ENCODE measurements at regions not wholly inside any gene's neighbourhood (a gene's known extent, or its start where the extent isn't known, plus 50 kb on each side); places are given as distances from the start of the nearest gene placed in this dataset.

GRCh38 chr14:75363570-75364227, 64.1 kb upstream of the JDP2 start:
- DNase-seq (ENCODE audit: low read depth, low spot score): no peak
- ATAC-seq: no peak
- Histone ChIP-seq H3K79me2 (ENCODE audit: insufficient read depth, low read length) (no peaks in the 10 kb centered on the region), H3K4me3 (replicated peaks in 1 of 2; ENCODE audit: low read depth in 1 of 2, low read length in 2 of 2) (no peak overlapping the region), H3K9me3 (ENCODE audit: control insufficient read depth in 1 of 2, insufficient read depth in 1 of 2, low read depth in 1 of 2, low read length in 2 of 2) (no peaks in the 10 kb centered on the region), H3K27ac (ENCODE audit: low read depth, low read length) (no peak overlapping the region), H3K36me3 (ENCODE audit: control insufficient read depth in 1 of 2, insufficient read depth in 2 of 2, low read length in 2 of 2) (no peaks in the 10 kb centered on the region), H3K4me1 (ENCODE audit: control insufficient read depth in 1 of 2, insufficient read depth in 2 of 2, low read length in 2 of 2) (no peaks in the 10 kb centered on the region), H3K4me2 (ENCODE audit: low read length) (no peak overlapping the region), H2AFZ (ENCODE audit: low read depth, low read length, poor library complexity, severe bottlenecking) (no peak overlapping the region), H3K9me2 (ENCODE audit: insufficient read depth) (no peaks in the 10 kb centered on the region), H4K20me1 (ENCODE audit: insufficient read depth) (no peaks in the 10 kb centered on the region), H3K9ac (ENCODE audit: low read length) (no peak overlapping the region), H3K27me3 (ENCODE audit: insufficient read depth, low read length) (peaks cover 19% of the 10 kb centered on the region)
- TF ChIP-seq ZFX (IDR thresholded peaks at IDR 0.05) (no peak), RAD21 (IDR thresholded peaks at IDR 0.05; ENCODE audit: low read depth) (no peak), ZBTB33 (IDR thresholded peaks at IDR 0.05; ENCODE audit: extremely low read depth, insufficient replicate concordance, low read length) (no peak), REST (IDR thresholded peaks at IDR 0.05; ENCODE audit: low read depth) (no peak), EZH2 (IDR thresholded peaks at IDR 0.05) (no peak), POLR2A (IDR thresholded peaks at IDR 0.05; ENCODE audit: borderline replicate concordance, extremely low read depth, insufficient read depth, insufficient read length) (no peak)
- CTCF ChIA-PET: no interaction called here
- intact Hi-C loops (cut with micrococcal nuclease): no loop called here
- POLR2A ChIA-PET: no interaction called here
- RAD21 ChIA-PET (ENCODE audit: low non-redundant PET in 1 of 2, low total read pairs in 2 of 2, uncharacterized antibody in 2 of 2, unreplicated experiment in 2 of 2): no interaction called here
- BruUV-seq (replicated peaks): no TSS peak

Measured in HCT116 (cell line).